ENCODE measurements at regions not wholly inside any gene's neighbourhood (a gene's known extent, or its start where the extent isn't known, plus 50 kb on each side); places are given as distances from the start of the nearest gene placed in this dataset.

- Mint-ChIP-seq H3K9me3 (ENCODE audit: low read depth) (no peaks in the 10 kb centered on the region), H3K27me3 (peaks cover 3% of the 10 kb centered on the region), H3K36me3 (ENCODE audit: low read depth) (no peaks in the 10 kb centered on the region), H3K27ac (no peak overlapping the region), H3K4me1 (no peaks in the 10 kb centered on the region), H3K4me3 (no peak overlapping the region)
- ATAC-seq (no peak), DNase-seq (no peak)
- POLR2A ChIA-PET, result no interaction called here
- CTCF ChIA-PET, result no interaction called here
- intact Hi-C loops (cut with DNase I, micrococcal nuclease), result no loop called here
These were observed 197.6 kb downstream of the SLC4A3 start for GRCh38 chr2:219824996-219825395.

- intact Hi-C loops (cut with DNase I, micrococcal nuclease), result no loop called here
- no peaks in the 10 kb centered on the region for H3K4me1 Mint-ChIP-seq
- no peaks in the 10 kb centered on the region for H3K27me3 Mint-ChIP-seq
- H3K9me3 Mint-ChIP-seq (ENCODE audit: low read depth), result no peaks in the 10 kb centered on the region
- ChIA-PET CTCF (no interaction called here), POLR2A (no interaction called here)
- no peaks in the 10 kb centered on the region for H3K36me3 Mint-ChIP-seq (ENCODE audit: low read depth)
- H3K27ac Mint-ChIP-seq, result no peak overlapping the region
- no peak for ATAC-seq
- DNase-seq, result no peak
- no peak overlapping the region for H3K4me3 Mint-ChIP-seq
These were observed 200.7 kb downstream of the SLC4A3 start for GRCh38 chr2:219828127-219828526.

GRCh38 chr2:219829667-219830352 lies 202.4 kb downstream of the SLC4A3 start:
- H3K27ac Mint-ChIP-seq, result no peak overlapping the region
- ChIA-PET CTCF (interaction anchor here (0.6 kb wide), 1 partner anchor 200 kb away, joined by 3 read pairs; no protein-coding TSS in a partner anchor), POLR2A (no interaction called here)
- DNase-seq (no peak), ATAC-seq (no peak)
- no peaks in the 10 kb centered on the region for H3K9me3 Mint-ChIP-seq (ENCODE audit: low read depth)
- intact Hi-C loops (cut with DNase I, micrococcal nuclease), result no loop called here
- H3K27me3 Mint-ChIP-seq, result no peaks in the 10 kb centered on the region
- no peaks in the 10 kb centered on the region for H3K36me3 Mint-ChIP-seq (ENCODE audit: low read depth)
- no peaks in the 10 kb centered on the region for H3K4me1 Mint-ChIP-seq
- H3K4me3 Mint-ChIP-seq, result no peak overlapping the region

GRCh38 chr2:219830353-219830738 lies 202.9 kb downstream of the SLC4A3 start:
- Mint-ChIP-seq H3K9me3 (ENCODE audit: low read depth) (no peaks in the 10 kb centered on the region), H3K4me1 (no peaks in the 10 kb centered on the region), H3K27ac (no peak overlapping the region), H3K4me3 (no peak overlapping the region), H3K36me3 (ENCODE audit: low read depth) (no peaks in the 10 kb centered on the region), H3K27me3 (no peaks in the 10 kb centered on the region)
- CTCF ChIA-PET, result interaction anchor here (0.6 kb wide), 1 partner anchor 200 kb away, joined by 3 read pairs; no protein-coding TSS in a partner anchor
- intact Hi-C loops (cut with DNase I, micrococcal nuclease), result no loop called here
- no peak for DNase-seq
- POLR2A ChIA-PET, result no interaction called here
- ATAC-seq, result no peak

- POLR2A ChIA-PET, result no interaction called here
- Mint-ChIP-seq H3K4me1 (no peaks in the 10 kb centered on the region), H3K9me3 (ENCODE audit: low read depth) (no peaks in the 10 kb centered on the region), H3K36me3 (ENCODE audit: low read depth) (no peaks in the 10 kb centered on the region), H3K27ac (no peak overlapping the region), H3K27me3 (peaks cover 2% of the 10 kb centered on the region), H3K4me3 (no peak overlapping the region)
- no peak for ATAC-seq
- CTCF ChIA-PET, result no interaction called here
- intact Hi-C loops (cut with DNase I, micrococcal nuclease), result no loop called here
- DNase-seq, result no peak
These were observed 204.5 kb downstream of the SLC4A3 start for GRCh38 chr2:219831957-219832356.

- Mint-ChIP-seq H3K27ac (no peak overlapping the region), H3K4me1 (no peaks in the 10 kb centered on the region), H3K4me3 (no peak overlapping the region), H3K36me3 (ENCODE audit: low read depth) (no peaks in the 10 kb centered on the region), H3K27me3 (peaks cover 2% of the 10 kb centered on the region), H3K9me3 (ENCODE audit: low read depth) (no peaks in the 10 kb centered on the region)
- ChIA-PET CTCF (no interaction called here), POLR2A (no interaction called here)
- ATAC-seq (no peak), DNase-seq (no peak)
- intact Hi-C loops (cut with DNase I, micrococcal nuclease), result no loop called here
These were observed 205.5 kb downstream of the SLC4A3 start for GRCh38 chr2:219832904-219833303.

- intact Hi-C loops (cut with DNase I, micrococcal nuclease), result no loop called here
- Mint-ChIP-seq H3K27ac (no peak overlapping the region), H3K9me3 (ENCODE audit: low read depth) (no peaks in the 10 kb centered on the region), H3K36me3 (ENCODE audit: low read depth) (no peaks in the 10 kb centered on the region), H3K4me3 (no peak overlapping the region), H3K4me1 (no peaks in the 10 kb centered on the region), H3K27me3 (peaks cover 2% of the 10 kb centered on the region)
- CTCF ChIA-PET, result no interaction called here
- no peak for ATAC-seq
- POLR2A ChIA-PET, result no interaction called here
- DNase-seq, result no peak
These were observed 208.1 kb downstream of the SLC4A3 start for GRCh38 chr2:219835493-219835892.

GRCh38 chr2:219836647-219837177 lies 209.3 kb downstream of the SLC4A3 start:
- POLR2A ChIA-PET, result no interaction called here
- Mint-ChIP-seq H3K27ac (no peak overlapping the region), H3K9me3 (ENCODE audit: low read depth) (no peaks in the 10 kb centered on the region), H3K4me3 (no peak overlapping the region), H3K27me3 (peaks cover 2% of the 10 kb centered on the region), H3K4me1 (no peaks in the 10 kb centered on the region), H3K36me3 (ENCODE audit: low read depth) (no peaks in the 10 kb centered on the region)
- CTCF ChIA-PET, result interaction anchor here (0.9 kb wide), 1 partner anchor 13 kb away, joined by 3 read pairs; no protein-coding TSS in a partner anchor
- intact Hi-C loops (cut with DNase I, micrococcal nuclease), result no loop called here
- ATAC-seq (no peak), DNase-seq (no peak)

- Mint-ChIP-seq H3K27ac (no peak overlapping the region), H3K4me1 (no peaks in the 10 kb centered on the region), H3K4me3 (no peak overlapping the region), H3K9me3 (ENCODE audit: low read depth) (no peaks in the 10 kb centered on the region), H3K36me3 (ENCODE audit: low read depth) (no peaks in the 10 kb centered on the region), H3K27me3 (peaks cover 5% of the 10 kb centered on the region)
- POLR2A ChIA-PET, result no interaction called here
- DNase-seq, result no peak
- intact Hi-C loops (cut with DNase I, micrococcal nuclease), result no loop called here
- CTCF ChIA-PET, result no interaction called here
- ATAC-seq, result no peak
These were observed 217.1 kb downstream of the SLC4A3 start for GRCh38 chr2:219844401-219845091.

- intact Hi-C loops (cut with DNase I, micrococcal nuclease), result no loop called here
- H3K27ac Mint-ChIP-seq, result no peak overlapping the region
- no peak for ATAC-seq
- H3K9me3 Mint-ChIP-seq (ENCODE audit: low read depth), result no peaks in the 10 kb centered on the region
- DNase-seq, result no peak
- ChIA-PET POLR2A (no interaction called here), CTCF (interaction anchor here (0.9 kb wide), 1 partner anchor 13 kb away, joined by 3 read pairs; no protein-coding TSS in a partner anchor)
- H3K36me3 Mint-ChIP-seq (ENCODE audit: low read depth), result no peaks in the 10 kb centered on the region
- peaks cover 13% of the 10 kb centered on the region for H3K27me3 Mint-ChIP-seq
- H3K4me3 Mint-ChIP-seq, result no peak overlapping the region
- no peaks in the 10 kb centered on the region for H3K4me1 Mint-ChIP-seq
These were observed 221.5 kb downstream of the SLC4A3 start for GRCh38 chr2:219848882-219849281.

GRCh38 chr2:219851169-219851568 lies 223.7 kb downstream of the SLC4A3 start:
- Mint-ChIP-seq H3K27me3 (peaks cover 12% of the 10 kb centered on the region), H3K36me3 (ENCODE audit: low read depth) (no peaks in the 10 kb centered on the region), H3K27ac (no peak overlapping the region), H3K9me3 (ENCODE audit: low read depth) (no peaks in the 10 kb centered on the region), H3K4me3 (no peak overlapping the region), H3K4me1 (no peaks in the 10 kb centered on the region)
- ATAC-seq (no peak), DNase-seq (no peak)
- ChIA-PET CTCF (no interaction called here), POLR2A (no interaction called here)
- intact Hi-C loops (cut with DNase I, micrococcal nuclease), result no loop called here

- Mint-ChIP-seq H3K9me3 (ENCODE audit: low read depth) (no peaks in the 10 kb centered on the region), H3K27ac (no peak overlapping the region), H3K4me1 (no peaks in the 10 kb centered on the region), H3K36me3 (ENCODE audit: low read depth) (no peaks in the 10 kb centered on the region), H3K27me3 (peaks cover 13% of the 10 kb centered on the region), H3K4me3 (no peak overlapping the region)
- intact Hi-C loops (cut with DNase I, micrococcal nuclease), result no loop called here
- ATAC-seq (no peak), DNase-seq (no peak)
- POLR2A ChIA-PET, result no interaction called here
- CTCF ChIA-PET, result no interaction called here
These were observed 224.5 kb downstream of the SLC4A3 start for GRCh38 chr2:219851801-219852481.
